ENCODE measurements at regions not wholly inside any gene's neighbourhood (a gene's known extent, or its start where the extent isn't known, plus 50 kb on each side); places are given as distances from the start of the nearest gene placed in this dataset.
"Not testable (repeated sequence)": the region's sequence is repeated elsewhere in the genome, so short reads cannot be mapped to it uniquely, and the experiment has no call there.

DNA sequence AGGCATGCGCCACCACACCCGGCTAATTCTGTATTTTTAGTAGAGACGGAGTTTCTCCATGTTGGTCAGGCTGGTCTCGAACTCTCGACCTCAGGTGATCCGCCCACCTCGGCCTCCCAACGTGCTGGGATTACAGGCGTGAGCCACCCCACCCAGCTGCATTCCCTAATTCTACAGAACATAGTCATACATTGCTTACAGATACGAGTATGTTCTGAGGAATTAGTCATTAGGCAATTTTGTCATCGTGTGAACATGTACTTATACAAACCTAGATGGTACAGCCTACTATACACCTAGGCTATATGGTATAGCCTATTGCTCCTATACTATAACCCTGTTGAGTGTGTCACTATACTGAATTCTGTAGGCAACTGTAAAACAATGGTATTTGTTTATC is 353.4 kb upstream of the PSMD7 start:
- H3K9me3 ChIP-seq (ENCODE audit: control insufficient read depth in 1 of 2, insufficient read depth in 1 of 2, low read depth in 1 of 2, low read length in 2 of 2); CTCF ChIA-PET; H4K20me1 ChIP-seq (ENCODE audit: insufficient read depth); H3K27ac ChIP-seq (ENCODE audit: low read depth, low read length); RAD21 ChIA-PET (ENCODE audit: low non-redundant PET in 1 of 2, low total read pairs in 2 of 2, uncharacterized antibody in 2 of 2, unreplicated experiment in 2 of 2); DNase-seq (ENCODE audit: low read depth, low spot score); H3K27me3 ChIP-seq (ENCODE audit: insufficient read depth, low read length); intact Hi-C loops (cut with micrococcal nuclease); H3K4me1 ChIP-seq (ENCODE audit: control insufficient read depth in 1 of 2, insufficient read depth in 2 of 2, low read length in 2 of 2); ATAC-seq; H3K9ac ChIP-seq (ENCODE audit: low read length); H2AFZ ChIP-seq (ENCODE audit: low read depth, low read length, poor library complexity, severe bottlenecking); POLR2A ChIA-PET; H3K79me2 ChIP-seq (ENCODE audit: insufficient read depth, low read length); H3K4me2 ChIP-seq (ENCODE audit: low read length); H3K36me3 ChIP-seq (ENCODE audit: control insufficient read depth in 1 of 2, insufficient read depth in 2 of 2, low read length in 2 of 2); H3K4me3 ChIP-seq (replicated peaks in 1 of 2; ENCODE audit: low read depth in 1 of 2, low read length in 2 of 2); H3K9me2 ChIP-seq (ENCODE audit: insufficient read depth); BruUV-seq (replicated peaks): not testable (repeated sequence)

DNA sequence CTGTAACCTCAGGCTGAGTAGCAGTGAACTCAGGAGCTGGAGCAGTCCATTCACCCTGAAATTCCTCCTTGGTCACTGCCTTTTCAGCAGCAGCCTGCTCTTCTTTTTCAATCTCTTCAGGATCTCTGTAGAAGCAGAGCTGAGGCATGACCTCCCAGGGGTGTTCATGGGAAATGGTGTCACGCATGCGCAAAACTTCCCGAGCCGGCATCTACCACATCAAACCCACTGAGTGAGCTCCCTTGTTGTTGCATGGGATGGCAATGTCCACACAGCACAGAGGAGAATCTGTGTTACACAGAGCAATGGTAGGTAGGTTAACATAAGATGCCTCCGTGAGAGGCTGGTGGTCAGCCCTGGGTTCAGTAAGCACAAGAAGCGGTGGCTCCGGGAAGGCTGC is 355.8 kb upstream of the PSMD7 start:
- H3K27me3 ChIP-seq (ENCODE audit: insufficient read depth, low read length); H3K9me3 ChIP-seq (ENCODE audit: control insufficient read depth in 1 of 2, insufficient read depth in 1 of 2, low read depth in 1 of 2, low read length in 2 of 2); H2AFZ ChIP-seq (ENCODE audit: low read depth, low read length, poor library complexity, severe bottlenecking); intact Hi-C loops (cut with micrococcal nuclease); H3K4me1 ChIP-seq (ENCODE audit: control insufficient read depth in 1 of 2, insufficient read depth in 2 of 2, low read length in 2 of 2); H3K27ac ChIP-seq (ENCODE audit: low read depth, low read length); H3K4me2 ChIP-seq (ENCODE audit: low read length); H3K79me2 ChIP-seq (ENCODE audit: insufficient read depth, low read length); POLR2A ChIA-PET; H3K9ac ChIP-seq (ENCODE audit: low read length); ATAC-seq; H4K20me1 ChIP-seq (ENCODE audit: insufficient read depth); BruUV-seq (replicated peaks); H3K36me3 ChIP-seq (ENCODE audit: control insufficient read depth in 1 of 2, insufficient read depth in 2 of 2, low read length in 2 of 2); H3K9me2 ChIP-seq (ENCODE audit: insufficient read depth); RAD21 ChIA-PET (ENCODE audit: low non-redundant PET in 1 of 2, low total read pairs in 2 of 2, uncharacterized antibody in 2 of 2, unreplicated experiment in 2 of 2); DNase-seq (ENCODE audit: low read depth, low spot score); H3K4me3 ChIP-seq (replicated peaks in 1 of 2; ENCODE audit: low read depth in 1 of 2, low read length in 2 of 2): not testable (repeated sequence)
- CTCF ChIA-PET, result interaction anchor here (1.2 kb wide), 1 partner anchor 16 kb away, joined by 3 read pairs; no protein-coding TSS in a partner anchor

DNA sequence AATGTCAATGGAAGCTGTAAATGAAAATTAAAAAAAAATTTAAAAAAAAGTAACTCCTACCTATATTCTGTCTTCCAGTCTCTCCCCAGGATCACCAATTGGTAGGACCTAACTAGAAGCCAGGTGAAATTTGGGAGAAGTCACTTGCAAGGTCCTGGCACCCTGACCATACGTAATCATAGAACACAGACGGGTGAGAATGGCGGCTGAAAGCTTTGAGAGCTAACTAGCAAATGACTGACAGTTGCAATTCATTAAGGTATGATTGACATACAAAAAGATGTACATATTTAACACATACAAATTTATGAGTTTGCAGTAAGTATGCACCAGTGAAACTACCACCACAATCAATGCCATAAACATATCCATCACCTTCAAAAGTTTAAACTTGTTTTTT is 372.7 kb upstream of the PSMD7 start:
- no peaks in the 10 kb centered on the region for H3K36me3 ChIP-seq (ENCODE audit: control insufficient read depth in 1 of 2, insufficient read depth in 2 of 2, low read length in 2 of 2)
- H4K20me1 ChIP-seq (ENCODE audit: insufficient read depth), result no peaks in the 10 kb centered on the region
- no peaks in the 10 kb centered on the region for H3K79me2 ChIP-seq (ENCODE audit: insufficient read depth, low read length)
- H3K4me1 ChIP-seq (ENCODE audit: control insufficient read depth in 1 of 2, insufficient read depth in 2 of 2, low read length in 2 of 2), result no peaks in the 10 kb centered on the region
- no peak overlapping the region for H3K4me2 ChIP-seq (ENCODE audit: low read length)
- no peaks in the 10 kb centered on the region for H3K9me2 ChIP-seq (ENCODE audit: insufficient read depth)
- no peak for DNase-seq (ENCODE audit: low read depth, low spot score)
- no peak overlapping the region for H3K4me3 ChIP-seq (replicated peaks in 1 of 2; ENCODE audit: low read depth in 1 of 2, low read length in 2 of 2)
- ChIA-PET CTCF (no interaction called here), RAD21 (ENCODE audit: low non-redundant PET in 1 of 2, low total read pairs in 2 of 2, uncharacterized antibody in 2 of 2, unreplicated experiment in 2 of 2) (no interaction called here), POLR2A (no interaction called here)
- H3K9me3 ChIP-seq (ENCODE audit: control insufficient read depth in 1 of 2, insufficient read depth in 1 of 2, low read depth in 1 of 2, low read length in 2 of 2), result no peaks in the 10 kb centered on the region
- TF ChIP-seq CEBPB (IDR thresholded peaks at IDR 0.05; ENCODE audit: low read depth), result no peak
- no peak for TF ChIP-seq YY1 (IDR thresholded peaks at IDR 0.05; ENCODE audit: extremely low read depth, insufficient replicate concordance, low read depth, low read length)
- no peak for TF ChIP-seq POLR2A (IDR thresholded peaks at IDR 0.05; ENCODE audit: borderline replicate concordance, extremely low read depth, insufficient read depth, insufficient read length)
- no peak for ATAC-seq
- peaks cover 9% of the 10 kb centered on the region for H3K27me3 ChIP-seq (ENCODE audit: insufficient read depth, low read length)
- no peak overlapping the region for H3K27ac ChIP-seq (ENCODE audit: low read depth, low read length)
- H3K9ac ChIP-seq (ENCODE audit: low read length), result no peak overlapping the region
- BruUV-seq (replicated peaks), result no TSS peak
- no peak overlapping the region for H2AFZ ChIP-seq (ENCODE audit: low read depth, low read length, poor library complexity, severe bottlenecking)
- intact Hi-C loops (cut with micrococcal nuclease), result no loop called here
